GM12865 (cell line): ENCODE measurements at regions not wholly inside any gene's neighbourhood (a gene's known extent, or its start where the extent isn't known, plus 50 kb on each side); places are given as distances from the start of the nearest gene placed in this dataset.
A peak's percentile ranks its signal among the peaks of the same experiment; 100 is the strongest.
"Not testable (repeated sequence)": the region's sequence is repeated elsewhere in the genome, so short reads cannot be mapped to it uniquely, and the experiment has no call there.

Experiments
- DNase-seq: peaks from one replicate; pipeline ENCODE4 v3.0.0; 2010; ENCODE audit warnings: low read depth
- H3K4me3 ChIP-seq: 2 replicates; pipeline ENCODE4 v1.5.1; 2011; ENCODE audit warnings: mild to moderate bottlenecking, low read depth, low read length, control low read depth
- TF ChIP-seq, protein P1 (sequence below): IDR thresholded peaks from 2 replicates; pipeline ENCODE4 v1.5.1; 2011; ENCODE audit warnings: low read length, control low read depth, low read depth, inconsistent platforms; ENCODE audit not compliant: insufficient read depth; ENCODE audit errors: missing control alignments

GRCh38 chr2:83221258-83221657 is 1237.8 kb downstream of the SUCLG1 start:
- TF ChIP-seq, protein P1, sequence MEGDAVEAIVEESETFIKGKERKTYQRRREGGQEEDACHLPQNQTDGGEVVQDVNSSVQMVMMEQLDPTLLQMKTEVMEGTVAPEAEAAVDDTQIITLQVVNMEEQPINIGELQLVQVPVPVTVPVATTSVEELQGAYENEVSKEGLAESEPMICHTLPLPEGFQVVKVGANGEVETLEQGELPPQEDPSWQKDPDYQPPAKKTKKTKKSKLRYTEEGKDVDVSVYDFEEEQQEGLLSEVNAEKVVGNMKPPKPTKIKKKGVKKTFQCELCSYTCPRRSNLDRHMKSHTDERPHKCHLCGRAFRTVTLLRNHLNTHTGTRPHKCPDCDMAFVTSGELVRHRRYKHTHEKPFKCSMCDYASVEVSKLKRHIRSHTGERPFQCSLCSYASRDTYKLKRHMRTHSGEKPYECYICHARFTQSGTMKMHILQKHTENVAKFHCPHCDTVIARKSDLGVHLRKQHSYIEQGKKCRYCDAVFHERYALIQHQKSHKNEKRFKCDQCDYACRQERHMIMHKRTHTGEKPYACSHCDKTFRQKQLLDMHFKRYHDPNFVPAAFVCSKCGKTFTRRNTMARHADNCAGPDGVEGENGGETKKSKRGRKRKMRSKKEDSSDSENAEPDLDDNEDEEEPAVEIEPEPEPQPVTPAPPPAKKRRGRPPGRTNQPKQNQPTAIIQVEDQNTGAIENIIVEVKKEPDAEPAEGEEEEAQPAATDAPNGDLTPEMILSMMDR: no peak
- no peak for DNase-seq
- H3K4me3 ChIP-seq: no peak overlapping the region

- no peak overlapping the region for H3K4me3 ChIP-seq
- DNase-seq: no peak
- TF ChIP-seq, protein P1: no peak
These were observed 1241.2 kb downstream of the SUCLG1 start for GRCh38 chr2:83217854-83218253.

DNA sequence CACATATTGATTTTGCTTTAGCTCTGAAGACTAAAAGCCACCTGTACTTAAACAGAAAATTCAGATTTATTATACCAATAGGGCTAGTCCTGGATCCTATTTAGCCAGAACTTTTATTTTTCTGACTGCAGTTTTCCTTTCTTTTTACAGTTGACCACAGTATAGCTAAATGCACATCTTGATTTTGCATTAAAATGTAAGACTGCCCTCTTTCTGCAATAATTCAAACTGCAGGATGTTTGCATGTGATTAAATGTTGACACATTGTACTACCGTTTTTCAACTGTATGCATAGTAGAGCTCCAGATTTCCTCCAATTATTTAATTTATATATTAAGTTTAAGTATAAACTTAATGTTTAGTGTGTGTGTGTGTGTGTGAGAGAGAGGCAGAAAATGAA is 1262.9 kb downstream of the SUCLG1 start:
- DNase-seq: no peak
- no peak overlapping the region for H3K4me3 ChIP-seq
- TF ChIP-seq, protein P1: peak; percentile 4

- TF ChIP-seq, protein P1: no peak
- H3K4me3 ChIP-seq: no peak overlapping the region
- DNase-seq: no peak
These were observed 1267.8 kb downstream of the SUCLG1 start for GRCh38 chr2:83191316-83191715.

DNA sequence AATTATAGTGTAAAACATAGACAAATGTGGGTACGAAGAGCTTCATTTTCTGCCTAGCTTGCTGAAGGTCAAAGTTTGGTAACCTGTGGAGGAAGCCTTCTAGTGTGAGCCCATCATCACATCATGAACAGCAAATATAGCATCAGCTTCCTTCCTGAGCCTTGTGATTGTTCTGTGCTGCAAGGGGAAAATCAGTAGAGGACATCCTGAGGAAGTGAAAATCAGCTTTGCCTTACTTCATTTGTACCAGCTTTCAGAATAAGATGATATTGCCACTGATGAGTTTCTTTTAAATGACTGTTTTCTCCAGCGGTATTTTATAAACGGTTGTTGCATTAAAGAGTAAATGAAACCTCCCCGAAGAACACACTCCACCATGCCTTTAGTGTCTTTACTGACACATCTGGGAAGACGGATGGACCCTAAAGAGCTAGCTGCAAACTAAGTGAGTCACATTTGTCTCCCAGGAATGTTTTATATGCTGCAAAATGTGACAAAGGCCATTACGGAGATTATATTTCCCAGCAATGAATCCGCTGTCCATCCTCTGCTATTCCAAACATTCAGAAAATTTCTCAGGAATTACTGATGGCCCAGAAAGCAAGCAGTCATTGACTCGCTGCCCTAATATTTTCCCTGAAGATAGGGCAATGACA is 1272.8 kb downstream of the SUCLG1 start:
- DNase-seq: no peak
- TF ChIP-seq, protein P1: no peak
- H3K4me3 ChIP-seq: no peak overlapping the region

DNA sequence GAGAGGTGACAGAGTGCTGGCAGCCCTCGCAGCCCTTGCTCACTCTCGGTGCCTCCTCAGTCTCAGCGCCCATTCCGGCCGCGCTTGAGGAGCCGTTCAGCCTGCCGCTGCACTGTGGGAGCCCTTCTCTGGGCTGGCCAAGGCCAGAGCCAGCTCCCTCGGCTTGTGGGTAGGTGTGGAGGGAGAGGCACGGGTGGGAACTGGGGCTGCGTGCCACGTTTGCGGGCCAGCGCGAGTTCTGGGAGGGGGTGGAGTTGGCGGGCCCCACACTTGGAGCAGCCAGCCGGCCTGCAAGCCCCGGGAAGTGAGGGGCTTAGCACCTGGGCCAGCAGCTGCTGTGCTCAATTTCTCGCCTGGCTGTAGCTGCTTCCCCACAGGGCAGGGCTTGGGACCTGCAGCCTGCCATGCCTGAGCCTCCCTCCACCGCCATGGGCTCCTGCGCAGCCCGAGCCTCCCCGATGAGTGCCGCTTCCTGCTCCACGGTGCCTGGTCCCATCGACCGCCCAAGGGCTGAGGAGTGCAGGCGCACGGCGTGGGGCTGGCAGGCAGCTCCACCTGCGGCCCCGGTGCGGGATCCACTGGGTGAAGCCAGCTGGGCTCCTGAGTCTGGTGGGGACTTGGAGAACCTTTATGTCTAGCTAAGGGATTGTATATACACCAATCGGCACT is 1278.1 kb downstream of the SUCLG1 start:
- H3K4me3 ChIP-seq, DNase-seq: not testable (repeated sequence)

DNA sequence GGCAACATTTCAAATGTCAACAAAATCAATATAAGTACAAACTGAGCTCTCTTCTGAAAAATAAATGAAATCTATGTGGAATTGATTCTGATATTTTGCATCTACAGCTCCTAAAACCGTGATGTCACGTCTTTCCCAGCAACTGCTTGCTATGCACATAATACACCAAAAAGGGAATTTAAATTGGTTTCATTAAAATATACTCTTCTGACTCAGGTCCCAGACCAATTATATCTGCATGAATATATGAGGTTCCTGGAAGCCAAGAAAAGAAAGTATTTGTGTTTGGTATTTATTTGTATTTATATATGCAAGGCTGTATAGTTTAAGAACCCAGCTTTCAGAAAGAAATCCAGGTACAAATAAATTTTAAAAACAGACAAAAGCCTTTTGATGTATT is 1282.5 kb downstream of the SUCLG1 start:
- H3K4me3 ChIP-seq: no peak overlapping the region
- TF ChIP-seq, protein P1: no peak
- DNase-seq: no peak
